HEK293 (cell line): ENCODE measurements at regions not wholly inside any gene's neighbourhood (a gene's known extent, or its start where the extent isn't known, plus 50 kb on each side); places are given as distances from the start of the nearest gene placed in this dataset.

ENCODE experiments used
- TRIM28 ChIP-seq: IDR thresholded peaks from 2 replicates; pipeline ENCODE4 v1.6.1; 2011; ENCODE audit warnings: low read length, control low read depth, borderline replicate concordance
- YY1 ChIP-seq: fragments of 450-650 bp; formaldehyde crosslinking; IDR thresholded peaks from 2 replicates; pipeline ENCODE4 v1.5.1; 2018; ENCODE audit warnings: missing biosample characterization, missing genetic modification characterization
- ZBTB21 ChIP-seq: fragments of 450-650 bp; formaldehyde crosslinking; IDR thresholded peaks from 2 replicates; pipeline ENCODE4 v1.5.1; 2017; ENCODE audit warnings: missing biosample characterization, missing genetic modification characterization
- ZNF37A ChIP-seq: fragments of 450-650 bp; IDR thresholded peaks from 2 replicates; pipeline ENCODE4 v1.5.1; 2018; ENCODE audit warnings: missing biosample characterization, missing genetic modification characterization
- ZNF549 ChIP-seq: fragments of 450-650 bp; IDR thresholded peaks from 2 replicates; pipeline ENCODE4 v1.5.1; 2018; ENCODE audit warnings: missing biosample characterization, missing genetic modification characterization, mild to moderate bottlenecking, inconsistent platforms, moderate library complexity
- ZNF555 ChIP-seq: fragments of 450-650 bp; formaldehyde crosslinking; conservative IDR thresholded peaks from 2 replicates; pipeline ENCODE4 v1.5.1; 2017; ENCODE audit warnings: missing biosample characterization, mild to moderate bottlenecking, missing genetic modification characterization, inconsistent platforms
- ZNF776 ChIP-seq: fragments of 450-650 bp; formaldehyde crosslinking; IDR thresholded peaks from 2 replicates; pipeline ENCODE4 v1.5.0; 2017; ENCODE audit warnings: missing biosample characterization, missing genetic modification characterization, borderline replicate concordance
- TF ChIP-seq, protein P1 (sequence below): fragments of 450-650 bp; formaldehyde crosslinking; IDR thresholded peaks from 2 replicates; pipeline ENCODE4 v1.5.1; 2016; ENCODE audit warnings: missing biosample characterization, missing genetic modification characterization
- TF ChIP-seq, protein P2 (sequence below): fragments of 450-650 bp; formaldehyde crosslinking; IDR thresholded peaks from 2 replicates; pipeline ENCODE4 v1.5.1; 2016; ENCODE audit warnings: missing biosample characterization, missing genetic modification characterization
- TF ChIP-seq, protein P3 (sequence below): fragments of 450-650 bp; formaldehyde crosslinking; optimal IDR thresholded peaks from 2 replicates; pipeline ENCODE3; 2016; ENCODE audit warnings: missing biosample characterization, mild to moderate bottlenecking, missing genetic modification characterization
- TF ChIP-seq, protein P4 (sequence below): fragments of 450-650 bp; formaldehyde crosslinking; IDR thresholded peaks from 2 replicates; pipeline ENCODE4 v1.5.1; 2016; ENCODE audit warnings: missing biosample characterization, missing genetic modification characterization

DNA sequence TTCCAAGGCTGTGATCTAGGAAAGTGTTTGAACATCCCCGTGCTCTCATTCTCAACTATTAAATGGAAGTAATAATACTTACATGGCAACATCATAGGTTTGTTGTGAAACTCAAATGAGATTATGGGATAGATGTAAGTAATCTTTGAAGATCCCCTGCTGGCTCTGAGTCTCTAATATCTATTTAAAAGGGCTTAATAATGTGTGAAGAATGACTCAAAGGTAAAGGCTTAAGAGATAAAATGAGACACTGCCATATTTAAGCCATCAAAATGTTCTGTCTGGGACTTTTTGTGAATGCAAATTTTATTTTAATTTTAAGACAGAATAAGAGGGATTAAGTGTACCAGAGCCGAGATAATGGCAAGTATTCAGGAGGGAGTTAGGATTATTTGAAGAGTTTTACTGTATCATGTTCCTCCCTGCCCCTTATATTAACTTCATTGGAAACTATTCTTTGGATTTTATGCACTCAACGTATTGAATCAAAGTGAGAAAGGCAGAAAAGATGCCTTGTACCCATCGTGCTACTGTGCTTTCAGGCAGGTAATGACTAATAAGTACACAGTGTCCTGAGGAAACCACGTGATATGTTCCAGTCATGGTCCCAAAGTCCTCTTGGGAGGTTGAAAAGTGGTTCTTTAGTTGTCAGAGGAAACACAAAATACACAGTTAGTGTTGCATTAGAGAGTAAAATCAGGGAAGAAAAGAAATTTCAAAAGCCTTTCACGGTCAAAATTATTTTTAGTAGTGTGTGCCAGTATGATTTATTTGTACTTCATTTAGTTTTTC lies 192.4 kb downstream of the RBM46 start:
- no peak for TF ChIP-seq ZNF549 (tag by site-specific recombination)
- TF ChIP-seq, protein P1, sequence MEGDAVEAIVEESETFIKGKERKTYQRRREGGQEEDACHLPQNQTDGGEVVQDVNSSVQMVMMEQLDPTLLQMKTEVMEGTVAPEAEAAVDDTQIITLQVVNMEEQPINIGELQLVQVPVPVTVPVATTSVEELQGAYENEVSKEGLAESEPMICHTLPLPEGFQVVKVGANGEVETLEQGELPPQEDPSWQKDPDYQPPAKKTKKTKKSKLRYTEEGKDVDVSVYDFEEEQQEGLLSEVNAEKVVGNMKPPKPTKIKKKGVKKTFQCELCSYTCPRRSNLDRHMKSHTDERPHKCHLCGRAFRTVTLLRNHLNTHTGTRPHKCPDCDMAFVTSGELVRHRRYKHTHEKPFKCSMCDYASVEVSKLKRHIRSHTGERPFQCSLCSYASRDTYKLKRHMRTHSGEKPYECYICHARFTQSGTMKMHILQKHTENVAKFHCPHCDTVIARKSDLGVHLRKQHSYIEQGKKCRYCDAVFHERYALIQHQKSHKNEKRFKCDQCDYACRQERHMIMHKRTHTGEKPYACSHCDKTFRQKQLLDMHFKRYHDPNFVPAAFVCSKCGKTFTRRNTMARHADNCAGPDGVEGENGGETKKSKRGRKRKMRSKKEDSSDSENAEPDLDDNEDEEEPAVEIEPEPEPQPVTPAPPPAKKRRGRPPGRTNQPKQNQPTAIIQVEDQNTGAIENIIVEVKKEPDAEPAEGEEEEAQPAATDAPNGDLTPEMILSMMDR (tag by site-specific recombination): no peak
- TF ChIP-seq, protein P2, sequence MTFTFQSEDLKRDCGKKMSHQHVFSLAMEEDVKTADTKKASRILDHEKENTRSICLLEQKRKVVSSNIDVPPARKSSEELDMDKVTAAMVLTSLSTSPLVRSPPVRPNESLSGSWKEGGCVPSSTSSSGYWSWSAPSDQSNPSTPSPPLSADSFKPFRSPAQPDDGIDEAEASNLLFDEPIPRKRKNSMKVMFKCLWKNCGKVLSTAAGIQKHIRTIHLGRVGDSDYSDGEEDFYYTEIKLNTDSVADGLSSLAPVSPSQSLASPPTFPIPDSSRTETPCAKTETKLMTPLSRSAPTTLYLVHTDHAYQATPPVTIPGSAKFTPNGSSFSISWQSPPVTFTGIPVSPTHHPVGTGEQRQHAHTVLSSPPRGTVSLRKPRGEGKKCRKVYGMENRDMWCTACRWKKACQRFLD: no peak
- TF ChIP-seq ZNF776 (tag by site-specific recombination): no peak
- TF ChIP-seq YY1 (tag by site-specific recombination): no peak
- TF ChIP-seq, protein P3, sequence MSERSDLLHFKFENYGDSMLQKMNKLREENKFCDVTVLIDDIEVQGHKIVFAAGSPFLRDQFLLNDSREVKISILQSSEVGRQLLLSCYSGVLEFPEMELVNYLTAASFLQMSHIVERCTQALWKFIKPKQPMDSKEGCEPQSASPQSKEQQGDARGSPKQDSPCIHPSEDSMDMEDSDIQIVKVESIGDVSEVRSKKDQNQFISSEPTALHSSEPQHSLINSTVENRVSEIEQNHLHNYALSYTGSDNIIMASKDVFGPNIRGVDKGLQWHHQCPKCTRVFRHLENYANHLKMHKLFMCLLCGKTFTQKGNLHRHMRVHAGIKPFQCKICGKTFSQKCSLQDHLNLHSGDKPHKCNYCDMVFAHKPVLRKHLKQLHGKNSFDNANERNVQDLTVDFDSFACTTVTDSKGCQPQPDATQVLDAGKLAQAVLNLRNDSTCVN: no peak
- TF ChIP-seq TRIM28: no peak
- TF ChIP-seq ZNF555 (tag by site-specific recombination): no peak
- no peak for TF ChIP-seq ZNF37A
- TF ChIP-seq, protein P4, sequence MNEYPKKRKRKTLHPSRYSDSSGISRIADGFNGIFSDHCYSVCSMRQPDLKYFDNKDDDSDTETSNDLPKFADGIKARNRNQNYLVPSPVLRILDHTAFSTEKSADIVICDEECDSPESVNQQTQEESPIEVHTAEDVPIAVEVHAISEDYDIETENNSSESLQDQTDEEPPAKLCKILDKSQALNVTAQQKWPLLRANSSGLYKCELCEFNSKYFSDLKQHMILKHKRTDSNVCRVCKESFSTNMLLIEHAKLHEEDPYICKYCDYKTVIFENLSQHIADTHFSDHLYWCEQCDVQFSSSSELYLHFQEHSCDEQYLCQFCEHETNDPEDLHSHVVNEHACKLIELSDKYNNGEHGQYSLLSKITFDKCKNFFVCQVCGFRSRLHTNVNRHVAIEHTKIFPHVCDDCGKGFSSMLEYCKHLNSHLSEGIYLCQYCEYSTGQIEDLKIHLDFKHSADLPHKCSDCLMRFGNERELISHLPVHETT (tag by site-specific recombination): no peak
- no peak for TF ChIP-seq ZBTB21 (tag by site-specific recombination)
